Skeletal muscle cell (primary cell): ENCODE measurements at regions not wholly inside any gene's neighbourhood (a gene's known extent, or its start where the extent isn't known, plus 50 kb on each side); places are given as distances from the start of the nearest gene placed in this dataset.
"Not testable (repeated sequence)": the region's sequence is repeated elsewhere in the genome, so short reads cannot be mapped to it uniquely, and the experiment has no call there.

Experiments
- DNase-seq: peaks from one replicate; pipeline ENCODE4 v3.0.0-alpha.2; 2010; ENCODE audit warnings: low read depth
- H3K4me3 ChIP-seq: 2 replicates; pipeline ENCODE4 v1.5.1; 2011; ENCODE audit warnings: low read depth, mild to moderate bottlenecking, control low read depth, low read length, moderate library complexity

DNA sequence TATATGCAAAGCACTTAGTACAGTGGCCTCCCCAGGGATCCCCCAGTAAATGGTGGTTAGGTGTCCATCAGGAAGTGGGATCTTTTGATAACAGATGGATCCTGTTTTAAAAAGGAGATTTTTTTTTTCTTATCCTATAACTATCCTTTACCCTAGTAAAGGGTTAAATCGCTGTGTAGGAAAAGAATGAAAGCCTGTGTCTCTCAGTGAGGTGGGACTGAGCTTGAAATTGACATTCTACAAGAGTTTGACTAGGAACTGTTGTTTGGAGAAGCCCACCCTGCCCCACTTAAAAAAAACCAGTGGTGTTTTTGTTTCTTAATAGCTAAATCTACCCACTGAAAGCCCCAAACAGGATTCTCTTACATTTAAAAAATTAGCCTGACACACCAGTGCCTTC lies 112.2 kb upstream of the EGLN3 start:
- DNase-seq = no peak
- H3K4me3 ChIP-seq = no peak overlapping the region

DNA sequence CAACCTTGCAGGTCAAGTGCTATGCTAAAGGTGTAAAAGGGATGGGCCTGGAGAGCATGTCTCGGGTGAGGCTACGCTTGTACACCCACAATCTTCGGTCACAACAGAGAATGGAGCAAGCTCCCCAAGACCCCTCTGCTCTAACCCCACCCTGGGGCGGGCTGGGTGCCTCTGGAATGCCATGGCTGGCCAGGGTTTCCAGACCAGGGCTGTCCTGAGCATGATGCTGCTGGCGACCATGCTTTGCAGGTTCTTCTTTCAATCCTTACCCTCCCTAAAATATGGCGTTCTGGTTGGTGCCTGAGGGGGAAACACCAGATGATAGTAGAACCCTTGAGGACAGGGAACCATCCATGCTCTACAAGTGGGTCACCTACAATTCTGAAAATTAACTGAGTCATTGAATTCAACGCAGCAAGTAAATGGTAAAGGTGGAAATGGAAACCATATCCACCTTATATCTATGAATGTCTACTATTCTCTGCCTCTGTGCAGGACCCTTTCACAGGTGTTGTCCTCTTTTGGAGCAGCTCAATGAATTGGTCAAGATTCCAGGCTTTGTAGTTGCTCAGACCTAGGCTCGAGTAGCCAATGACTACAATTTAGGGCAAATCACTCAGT lies 111.6 kb upstream of the EGLN3 start:
- no peak overlapping the region for H3K4me3 ChIP-seq

DNA sequence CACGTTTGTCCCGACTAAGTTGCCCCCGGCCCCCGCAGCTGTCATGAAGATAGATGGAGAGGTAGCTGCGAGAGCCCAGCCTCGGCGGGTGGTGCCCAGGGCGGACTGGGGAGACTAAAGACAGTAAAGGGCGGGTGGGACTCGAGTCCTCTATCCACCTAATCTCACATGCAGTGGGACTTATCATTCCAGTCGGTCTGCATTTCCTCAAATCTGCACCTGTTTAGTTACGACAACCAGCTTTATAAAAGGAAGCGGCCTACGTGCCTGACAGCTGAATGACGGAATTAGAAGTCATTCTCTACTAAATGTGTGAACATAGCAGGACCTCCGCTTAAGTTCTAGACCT lies 109.8 kb upstream of the EGLN3 start:
- H3K4me3 ChIP-seq = peak overlapping the region; percentile 54
- no peak for DNase-seq

More for the DNA sequence above, 111.6 kb upstream of the EGLN3 start:
- DNase-seq = no peak

- H3K4me3 ChIP-seq = peak overlapping the region; percentile 54
- no peak for DNase-seq
Measured at GRCh38 chr14:34059925-34060650, 109.2 kb upstream of the EGLN3 start.

DNA sequence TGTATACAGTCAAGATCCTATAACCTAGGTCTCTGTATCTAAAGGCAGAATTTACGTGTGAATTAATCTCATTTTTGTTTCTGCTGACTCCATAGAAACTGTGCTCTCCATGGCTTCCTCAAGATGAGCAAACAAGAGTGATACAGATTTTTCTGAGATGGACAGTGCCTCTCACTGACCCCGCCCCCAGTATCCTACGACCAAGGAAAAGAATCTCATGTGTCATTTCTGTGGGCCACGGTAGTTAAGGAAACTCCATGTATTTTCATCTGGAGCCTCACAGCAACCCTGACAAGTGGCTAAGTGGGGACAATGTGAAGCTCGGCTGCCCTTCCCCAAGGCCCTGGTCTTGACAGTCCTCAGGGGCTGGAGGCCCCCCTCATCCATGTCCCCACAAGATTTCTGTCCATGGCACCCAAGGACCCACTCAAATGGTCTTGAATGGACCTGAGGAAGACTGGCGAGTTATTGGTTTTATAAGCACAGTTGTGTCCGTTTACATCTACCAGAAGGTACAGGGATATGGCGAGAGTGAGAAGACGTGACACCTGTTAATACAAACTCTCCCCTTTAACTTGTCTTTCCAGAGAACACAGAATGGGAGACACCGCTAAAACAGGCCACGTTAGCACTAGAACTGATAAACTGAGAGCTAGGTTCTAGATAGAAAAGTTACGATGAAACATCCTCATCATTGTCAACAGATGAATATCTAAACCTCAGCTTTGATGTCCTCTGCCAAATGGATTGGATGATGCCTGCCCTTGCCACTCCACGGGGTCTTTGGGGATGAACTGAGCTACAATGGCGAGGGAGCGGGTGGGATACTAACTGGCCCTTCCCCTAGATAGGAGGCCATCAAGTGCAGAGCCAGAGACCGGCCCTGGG lies 108.4 kb upstream of the EGLN3 start:
- no peak for DNase-seq
- H3K4me3 ChIP-seq = peak overlapping the region; percentile 54

DNA sequence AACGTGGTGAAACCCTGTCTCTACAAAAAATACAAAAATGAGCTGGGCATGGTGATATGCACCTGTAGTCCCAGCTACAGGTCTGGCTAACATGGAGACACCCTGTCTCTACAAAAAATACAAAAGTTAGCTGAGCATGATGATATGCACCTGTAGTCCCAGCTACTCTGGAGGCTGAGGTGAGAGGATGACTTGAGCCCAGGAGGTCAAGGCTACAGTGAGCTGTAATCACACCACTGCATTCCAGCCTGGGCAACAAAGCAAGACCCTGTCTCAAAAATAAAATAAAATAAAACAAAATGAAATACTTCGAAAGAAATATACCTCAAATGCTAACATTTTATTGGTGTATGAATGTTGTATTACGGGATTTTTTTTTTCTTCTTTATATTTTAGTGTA lies 107.6 kb upstream of the EGLN3 start:
- H3K4me3 ChIP-seq = no peak overlapping the region
- DNase-seq = no peak

DNA sequence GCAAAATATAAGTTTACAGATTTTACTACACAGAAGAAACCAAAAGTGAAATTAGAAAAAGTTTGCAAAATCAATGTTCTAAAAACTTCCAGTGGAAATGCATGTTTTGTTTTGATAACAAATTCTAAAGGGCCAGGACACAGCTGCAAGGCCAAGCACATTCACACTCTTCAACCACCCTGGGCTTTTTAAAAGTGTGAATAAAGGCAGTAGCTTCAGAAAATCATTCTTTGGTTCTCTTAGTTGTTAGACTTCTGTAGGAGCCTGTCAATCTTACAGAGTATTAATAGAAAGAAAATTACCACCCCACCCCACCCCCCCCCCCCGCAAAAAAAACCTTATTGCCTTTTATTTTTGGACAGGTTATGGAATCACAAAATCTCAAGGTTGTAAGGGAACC lies 105.2 kb upstream of the EGLN3 start:
- no peak overlapping the region for H3K4me3 ChIP-seq
- DNase-seq = no peak

DNA sequence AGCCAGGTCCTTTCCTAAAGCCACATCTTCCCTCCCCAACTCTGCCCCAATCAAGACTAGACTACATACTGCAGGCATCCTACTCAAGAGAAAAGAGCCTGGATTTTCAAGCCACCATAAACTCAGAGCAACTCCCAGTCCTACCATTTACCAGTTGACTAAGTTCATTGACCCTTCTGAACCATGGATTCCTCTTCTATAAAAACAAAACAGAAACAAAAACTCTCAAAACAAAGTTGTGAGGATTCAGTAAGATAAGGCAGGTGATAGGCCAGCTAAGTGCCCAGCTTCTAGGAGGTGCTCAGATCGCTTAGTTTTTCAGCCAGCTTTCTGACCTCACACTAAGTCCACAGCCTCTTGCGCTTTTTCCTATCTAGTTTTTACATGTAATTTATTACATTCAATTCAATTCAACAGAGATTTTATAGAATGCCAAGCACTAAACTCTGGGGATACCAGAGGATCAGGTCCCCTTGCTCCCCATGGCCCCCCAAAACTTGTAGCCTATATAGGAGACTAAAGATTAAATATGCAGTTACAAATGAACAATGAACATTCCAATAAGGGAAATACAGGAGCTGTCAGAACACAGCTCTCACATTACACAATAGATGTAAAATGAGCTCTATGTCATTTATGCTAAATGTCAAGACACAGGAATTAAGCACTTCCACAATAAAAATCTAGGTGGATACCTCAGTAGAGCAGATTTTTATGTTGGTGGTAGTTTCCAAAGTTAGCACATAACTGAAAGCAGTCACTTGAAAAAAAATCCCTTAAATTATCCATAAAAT lies 104.5 kb upstream of the EGLN3 start:
- no peak overlapping the region for H3K4me3 ChIP-seq

GRCh38 chr14:34053666-34054065 lies 102.8 kb upstream of the EGLN3 start:
- no peak overlapping the region for H3K4me3 ChIP-seq
- DNase-seq = no peak

More for the DNA sequence above, 104.5 kb upstream of the EGLN3 start:
- no peak for DNase-seq

DNA sequence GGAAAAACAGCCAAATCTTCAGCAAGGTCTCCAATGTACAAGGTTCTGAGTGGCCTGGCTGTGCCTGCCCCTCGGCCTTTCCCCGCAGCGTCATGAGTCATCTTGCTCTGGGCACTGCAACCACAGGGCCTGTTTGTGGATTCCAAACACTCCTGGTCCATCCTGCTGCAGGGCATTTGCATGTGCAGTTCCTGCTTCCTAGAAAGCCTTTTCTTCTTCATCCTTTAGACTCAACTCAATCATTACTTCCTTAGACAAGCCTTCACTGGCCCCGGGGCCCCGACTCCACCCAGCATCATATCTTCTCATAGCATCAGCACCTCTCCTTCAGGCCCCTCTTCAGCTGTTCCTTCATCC lies 101.8 kb upstream of the EGLN3 start:
- no peak overlapping the region for H3K4me3 ChIP-seq
- DNase-seq = no peak

- peak; percentile 60 for DNase-seq
- H3K4me3 ChIP-seq = no peak overlapping the region
Measured at GRCh38 chr14:34051966-34052657, 101.2 kb upstream of the EGLN3 start.

- DNase-seq = no peak
Measured at GRCh38 chr14:34050606-34051005, 99.7 kb upstream of the EGLN3 start.

DNA sequence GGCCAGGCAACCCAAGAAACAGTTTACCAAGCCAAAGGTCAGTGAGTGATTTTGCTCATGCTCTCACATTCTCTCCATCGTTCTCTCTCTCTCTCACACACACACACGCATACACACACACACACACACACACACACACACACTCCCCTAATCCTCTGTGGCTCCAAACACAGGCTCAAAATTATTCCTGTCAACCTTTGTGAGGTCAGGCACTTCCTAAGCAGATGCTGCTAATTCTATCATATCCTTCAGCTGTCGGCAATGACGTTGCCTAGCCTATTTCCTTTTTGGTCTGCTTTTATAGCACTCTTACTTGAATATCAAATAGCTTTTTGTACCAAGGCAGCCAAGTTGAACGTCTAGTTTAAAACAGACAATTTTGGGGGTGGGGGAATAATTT lies 98.9 kb upstream of the EGLN3 start:
- H3K4me3 ChIP-seq = no peak overlapping the region
- DNase-seq = peak; percentile 52

More at GRCh38 chr14:34050606-34051005, 99.7 kb upstream of the EGLN3 start:
- no peak overlapping the region for H3K4me3 ChIP-seq

GRCh38 chr14:34049187-34049586 lies 98.3 kb upstream of the EGLN3 start:
- not testable (repeated sequence) for H3K4me3 ChIP-seq, DNase-seq

GRCh38 chr14:34046799-34047520 lies 96.1 kb upstream of the EGLN3 start:
- DNase-seq = no peak
- H3K4me3 ChIP-seq = no peak overlapping the region

GRCh38 chr14:34044666-34045306 lies 93.9 kb upstream of the EGLN3 start:
- DNase-seq = no peak
- no peak overlapping the region for H3K4me3 ChIP-seq

- H3K4me3 ChIP-seq = no peak overlapping the region
- no peak for DNase-seq
Measured at GRCh38 chr14:34044373-34044637, 93.4 kb upstream of the EGLN3 start.

DNA sequence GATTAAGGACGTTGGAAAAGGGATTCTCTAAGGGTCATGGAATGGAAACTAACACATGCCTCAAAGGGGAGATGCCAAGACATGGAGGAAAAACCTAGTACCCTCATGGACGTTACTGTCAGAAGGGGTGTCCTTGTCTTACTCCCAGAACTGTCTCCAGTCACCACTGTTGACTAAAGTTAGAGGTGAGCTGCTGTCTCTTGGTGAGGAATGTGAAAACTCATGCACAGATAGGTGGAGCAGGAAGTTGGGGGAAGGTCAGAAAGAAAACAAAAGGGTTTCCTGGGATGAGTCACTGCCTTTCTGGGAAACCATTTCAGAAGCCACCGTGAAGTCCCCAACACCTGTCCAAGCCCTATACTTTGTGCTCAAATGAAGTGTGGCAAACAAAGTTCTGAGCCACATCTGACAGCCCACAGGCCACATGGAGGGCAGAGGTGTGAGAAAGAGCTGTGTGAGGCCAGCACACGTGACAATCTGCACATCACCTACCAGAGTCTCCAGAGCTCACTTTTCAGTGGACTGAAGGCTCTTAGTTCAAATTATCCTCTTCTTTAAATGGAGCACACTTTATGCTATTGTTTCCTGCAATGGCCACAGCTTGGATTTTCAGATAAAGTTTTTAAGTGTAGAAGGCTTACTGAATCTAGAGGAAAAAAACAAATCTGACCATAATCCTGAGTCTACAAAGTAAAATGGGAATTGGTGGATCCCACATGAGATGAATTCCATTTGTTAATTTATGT lies 92.9 kb upstream of the EGLN3 start:
- no peak overlapping the region for H3K4me3 ChIP-seq
- no peak for DNase-seq
